OCI-LY1 (cell line): ENCODE measurements at regions not wholly inside any gene's neighbourhood (a gene's known extent, or its start where the extent isn't known, plus 50 kb on each side); places are given as distances from the start of the nearest gene placed in this dataset.

Experiments
- H2AFZ ChIP-seq: fragments of 200-600 bp; sonication (generic), shearing (Covaris generic); 2 replicates; pipeline ENCODE4 v1.6.0; 2014; ENCODE audit warnings: antibody characterized with exemption, mild to moderate bottlenecking, low read length
- H3F3A ChIP-seq: fragments of 200-600 bp; sonication (generic), shearing (Covaris generic); 2 replicates; pipeline ENCODE4 v1.6.0; 2014; ENCODE audit warnings: mild to moderate bottlenecking, antibody characterized with exemption, low read length, moderate library complexity; ENCODE audit not compliant: insufficient read depth
- H3K27ac ChIP-seq: fragments of 200-600 bp; sonication (generic); 2 replicates; pipeline ENCODE4 v1.5.1; 2014; ENCODE audit warnings: low read length, mixed run types, mild to moderate bottlenecking, low read depth; ENCODE audit not compliant: poor library complexity, severe bottlenecking
- H3K27me3 ChIP-seq: fragments of 200-600 bp; sonication (generic); 2 replicates; pipeline ENCODE4 v1.6.0; 2014; ENCODE audit warnings: antibody characterized with exemption, mild to moderate bottlenecking, low read length, moderate library complexity; ENCODE audit not compliant: insufficient read depth
- H3K36me3 ChIP-seq: fragments of 200-600 bp; sonication (generic); 2 replicates; pipeline ENCODE4 v1.6.1; 2014; ENCODE audit warnings: mild to moderate bottlenecking, antibody characterized with exemption, low read length, moderate library complexity, mixed read lengths; ENCODE audit not compliant: insufficient read depth
- H3K4me1 ChIP-seq: fragments of 200-600 bp; sonication (generic); 2 replicates; pipeline ENCODE4 v1.5.1; 2014; ENCODE audit warnings: mild to moderate bottlenecking, low read length, moderate library complexity; ENCODE audit not compliant: insufficient read depth, severe bottlenecking
- H3K4me2 ChIP-seq: fragments of 200-600 bp; sonication (generic), shearing (Covaris generic); 2 replicates; pipeline ENCODE4 v1.6.1; 2014; ENCODE audit warnings: low read length
- H3K4me3 ChIP-seq: fragments of 200-600 bp; sonication (generic); 2 replicates; pipeline ENCODE4 v1.5.1; 2014; ENCODE audit warnings: low read length, low read depth, mild to moderate bottlenecking, mixed read lengths; ENCODE audit not compliant: poor library complexity, severe bottlenecking
- H3K79me2 ChIP-seq: fragments of 200-600 bp; shearing (Covaris generic); 2 replicates; pipeline ENCODE4 v1.6.1; 2016; ENCODE audit warnings: mixed run types, low read length, mixed read lengths; ENCODE audit not compliant: insufficient read depth
- H3K9ac ChIP-seq: fragments of 200-600 bp; sonication (generic), shearing (Covaris generic); 2 replicates; pipeline ENCODE4 v1.6.1; 2014; ENCODE audit warnings: mild to moderate bottlenecking, low read length, mixed read lengths
- H3K9me2 ChIP-seq: fragments of 200-600 bp; sonication (generic), shearing (Covaris generic); 2 replicates; pipeline ENCODE4 v1.6.1; 2014; ENCODE audit warnings: low read depth, mild to moderate bottlenecking, low read length, mixed read lengths
- H3K9me3 ChIP-seq: fragments of 200-600 bp; shearing (Covaris generic); 2 replicates; pipeline ENCODE4 v1.6.1; 2014; ENCODE audit warnings: low read length, mixed read lengths
- H4K20me1 ChIP-seq: fragments of 200-600 bp; sonication (generic), shearing (Covaris generic); 2 replicates; pipeline ENCODE4 v1.6.0; 2016; ENCODE audit warnings: mild to moderate bottlenecking, low read length; ENCODE audit not compliant: insufficient read depth
- EZH2 ChIP-seq: fragments of 200-600 bp; sonication (generic), shearing (Covaris generic); IDR thresholded peaks from 2 replicates; pipeline ENCODE4 v1.8.0; 2017; ENCODE audit warnings: borderline replicate concordance, mixed run types, mild to moderate bottlenecking, antibody characterized with exemption, low read length, moderate library complexity, mixed read lengths
- TF ChIP-seq, protein P1 (sequence below): fragments of 200-600 bp; sonication (generic), shearing (Covaris generic); IDR thresholded peaks from 2 replicates; pipeline ENCODE4 v1.5.1; 2017; ENCODE audit warnings: mild to moderate bottlenecking, antibody characterized with exemption, low read length, moderate library complexity, mixed read lengths

DNA sequence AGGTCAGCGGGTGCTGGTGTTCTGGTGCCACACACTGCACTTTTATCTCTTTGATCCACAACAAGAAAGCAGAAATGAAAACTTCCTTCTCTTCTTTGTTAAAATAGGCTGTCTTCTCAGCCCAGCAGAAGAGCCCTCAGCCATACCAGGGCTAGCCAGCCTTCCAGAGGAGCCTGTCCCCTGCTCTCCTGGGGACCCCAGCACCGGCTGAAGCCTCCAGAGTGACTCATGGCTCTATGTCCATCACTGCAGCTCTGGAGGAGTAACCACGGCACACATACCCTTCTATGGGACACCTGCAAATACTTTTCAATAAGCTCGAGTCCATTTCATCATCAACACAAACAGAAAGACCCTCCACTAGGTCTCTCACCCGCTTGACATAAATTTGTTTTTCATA lies 135.6 kb upstream of the CST7 start:
- Histone ChIP-seq H3K36me3 (no peaks in the 10 kb centered on the region), H3K4me3 (no peak overlapping the region), H4K20me1 (no peaks in the 10 kb centered on the region), H3K27ac (no peak overlapping the region), H2AFZ (no peak overlapping the region), H3K4me2 (no peak overlapping the region), H3K4me1 (no peaks in the 10 kb centered on the region), H3K9me3 (no peaks in the 10 kb centered on the region), H3K9ac (no peak overlapping the region), H3K79me2 (no peaks in the 10 kb centered on the region), H3F3A (no peaks in the 10 kb centered on the region), H3K27me3 (no peaks in the 10 kb centered on the region), H3K9me2 (no peaks in the 10 kb centered on the region)
- no peak for TF ChIP-seq EZH2
- TF ChIP-seq, protein P1, sequence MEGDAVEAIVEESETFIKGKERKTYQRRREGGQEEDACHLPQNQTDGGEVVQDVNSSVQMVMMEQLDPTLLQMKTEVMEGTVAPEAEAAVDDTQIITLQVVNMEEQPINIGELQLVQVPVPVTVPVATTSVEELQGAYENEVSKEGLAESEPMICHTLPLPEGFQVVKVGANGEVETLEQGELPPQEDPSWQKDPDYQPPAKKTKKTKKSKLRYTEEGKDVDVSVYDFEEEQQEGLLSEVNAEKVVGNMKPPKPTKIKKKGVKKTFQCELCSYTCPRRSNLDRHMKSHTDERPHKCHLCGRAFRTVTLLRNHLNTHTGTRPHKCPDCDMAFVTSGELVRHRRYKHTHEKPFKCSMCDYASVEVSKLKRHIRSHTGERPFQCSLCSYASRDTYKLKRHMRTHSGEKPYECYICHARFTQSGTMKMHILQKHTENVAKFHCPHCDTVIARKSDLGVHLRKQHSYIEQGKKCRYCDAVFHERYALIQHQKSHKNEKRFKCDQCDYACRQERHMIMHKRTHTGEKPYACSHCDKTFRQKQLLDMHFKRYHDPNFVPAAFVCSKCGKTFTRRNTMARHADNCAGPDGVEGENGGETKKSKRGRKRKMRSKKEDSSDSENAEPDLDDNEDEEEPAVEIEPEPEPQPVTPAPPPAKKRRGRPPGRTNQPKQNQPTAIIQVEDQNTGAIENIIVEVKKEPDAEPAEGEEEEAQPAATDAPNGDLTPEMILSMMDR = no peak

DNA sequence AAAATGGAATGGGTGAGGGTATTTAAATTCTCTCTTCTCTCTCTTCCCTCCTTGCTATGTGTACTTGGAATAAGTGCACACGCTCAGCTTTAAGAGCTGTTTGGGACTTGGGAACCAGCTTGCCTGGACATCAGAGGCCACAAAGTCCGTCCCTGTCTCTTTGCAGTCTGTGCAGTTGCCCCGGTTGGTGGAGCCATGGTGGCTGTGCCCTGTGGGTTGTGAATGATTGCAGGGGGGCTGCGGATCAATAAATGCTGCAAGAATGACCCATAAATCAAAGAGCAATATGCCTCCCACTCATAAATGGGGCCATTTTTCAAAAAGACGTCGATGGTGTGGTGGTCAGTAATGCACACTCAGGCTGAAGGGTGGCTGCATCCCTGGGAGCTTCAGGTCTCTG lies 135.1 kb upstream of the CST7 start:
- Histone ChIP-seq H4K20me1 (no peaks in the 10 kb centered on the region), H3K9ac (no peak overlapping the region), H3K9me3 (no peaks in the 10 kb centered on the region), H3K4me1 (no peaks in the 10 kb centered on the region), H3K27me3 (no peaks in the 10 kb centered on the region), H3K79me2 (no peaks in the 10 kb centered on the region), H2AFZ (no peak overlapping the region), H3K4me2 (no peak overlapping the region), H3F3A (no peaks in the 10 kb centered on the region), H3K4me3 (no peak overlapping the region), H3K36me3 (no peaks in the 10 kb centered on the region), H3K27ac (no peak overlapping the region), H3K9me2 (no peaks in the 10 kb centered on the region)
- TF ChIP-seq, protein P1 = no peak
- no peak for TF ChIP-seq EZH2

DNA sequence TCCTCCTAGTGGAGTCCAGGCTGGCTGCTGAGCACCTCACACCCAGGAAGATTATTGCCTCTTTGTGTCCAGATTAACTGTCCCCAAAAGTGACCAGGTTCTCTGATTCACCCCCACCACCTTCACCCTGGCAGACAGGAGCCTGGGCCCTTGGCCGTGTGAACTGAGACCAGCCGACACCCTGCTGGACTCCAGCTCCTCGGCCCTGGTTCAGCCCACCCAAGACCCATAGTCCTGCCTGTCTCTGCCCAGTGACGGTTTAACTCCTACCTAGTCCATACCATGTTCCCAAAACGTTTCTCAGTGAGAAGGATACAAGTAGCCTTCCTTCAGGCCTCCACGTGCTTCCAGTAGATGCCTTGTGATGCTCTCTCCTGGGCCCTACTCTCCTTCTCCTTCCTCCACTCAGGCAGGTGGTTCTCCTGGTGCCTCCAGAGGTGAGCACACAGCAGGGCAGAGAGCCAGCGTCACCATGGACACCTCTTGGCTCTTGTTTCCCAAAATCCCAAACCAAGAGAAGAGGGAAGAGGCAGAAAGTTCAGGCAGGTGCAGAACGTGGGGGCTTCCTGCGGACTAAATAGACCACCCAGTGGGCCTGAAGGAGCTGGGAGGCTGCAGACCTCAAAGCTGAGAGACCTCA lies 134.4 kb upstream of the CST7 start:
- no peaks in the 10 kb centered on the region for H3K36me3 ChIP-seq
- no peaks in the 10 kb centered on the region for H3K9me3 ChIP-seq
- no peaks in the 10 kb centered on the region for H3K79me2 ChIP-seq
- no peaks in the 10 kb centered on the region for H3K9me2 ChIP-seq
- H3K4me1 ChIP-seq = no peaks in the 10 kb centered on the region
- H3F3A ChIP-seq = no peaks in the 10 kb centered on the region
- no peaks in the 10 kb centered on the region for H4K20me1 ChIP-seq
- no peak overlapping the region for H2AFZ ChIP-seq
- no peak overlapping the region for H3K4me3 ChIP-seq
- no peaks in the 10 kb centered on the region; the same call in 1 of the 2 replicates for H3K27me3 ChIP-seq
- H3K9ac ChIP-seq = no peak overlapping the region
- H3K27ac ChIP-seq = no peak overlapping the region
- no peak overlapping the region for H3K4me2 ChIP-seq
- TF ChIP-seq EZH2 = no peak
- TF ChIP-seq, protein P1 = no peak
